ENCODE measurements at regions not wholly inside any gene's neighbourhood (a gene's known extent, or its start where the extent isn't known, plus 50 kb on each side); places are given as distances from the start of the nearest gene placed in this dataset.

- H3K27me3 ChIP-seq (ENCODE audit: control insufficient read depth, insufficient read depth, low read length): no peaks in the 10 kb centered on the region
- H3K36me3 ChIP-seq (ENCODE audit: control insufficient read depth, insufficient read depth, low read length): no peaks in the 10 kb centered on the region
- no peak for TF ChIP-seq CTCF (IDR thresholded peaks at IDR 0.05; ENCODE audit: insufficient read depth, low read length, poor library complexity, severe bottlenecking)
- DNase-seq (ENCODE audit: low read depth): no peak
- no peak overlapping the region for H3K4me3 ChIP-seq (ENCODE audit: low read depth, low read length)
These were observed 86.0 kb upstream of the GIMD1 start for GRCh38 chr4:106454581-106454980.

GRCh38 chr4:106454021-106454420, 85.4 kb upstream of the GIMD1 start:
- no peak for DNase-seq (ENCODE audit: low read depth)
- no peak for TF ChIP-seq CTCF (IDR thresholded peaks at IDR 0.05; ENCODE audit: insufficient read depth, low read length, poor library complexity, severe bottlenecking)
- Histone ChIP-seq H3K4me3 (ENCODE audit: low read depth, low read length) (no peak overlapping the region), H3K27me3 (ENCODE audit: control insufficient read depth, insufficient read depth, low read length) (no peaks in the 10 kb centered on the region), H3K36me3 (ENCODE audit: control insufficient read depth, insufficient read depth, low read length) (no peaks in the 10 kb centered on the region)

GRCh38 chr4:106451091-106451490, 82.5 kb upstream of the GIMD1 start:
- no peaks in the 10 kb centered on the region for H3K27me3 ChIP-seq (ENCODE audit: control insufficient read depth, insufficient read depth, low read length)
- H3K36me3 ChIP-seq (ENCODE audit: control insufficient read depth, insufficient read depth, low read length): no peaks in the 10 kb centered on the region
- TF ChIP-seq CTCF (IDR thresholded peaks at IDR 0.05; ENCODE audit: insufficient read depth, low read length, poor library complexity, severe bottlenecking): no peak

GRCh38 chr4:106450249-106450648, 81.7 kb upstream of the GIMD1 start:
- Histone ChIP-seq H3K4me3 (ENCODE audit: low read depth, low read length) (no peak overlapping the region), H3K27me3 (ENCODE audit: control insufficient read depth, insufficient read depth, low read length) (no peaks in the 10 kb centered on the region), H3K36me3 (ENCODE audit: control insufficient read depth, insufficient read depth, low read length) (no peaks in the 10 kb centered on the region)
- no peak for TF ChIP-seq CTCF (IDR thresholded peaks at IDR 0.05; ENCODE audit: insufficient read depth, low read length, poor library complexity, severe bottlenecking)
- DNase-seq (ENCODE audit: low read depth): no peak

More at GRCh38 chr4:106451091-106451490, 82.5 kb upstream of the GIMD1 start:
- no peak overlapping the region for H3K4me3 ChIP-seq (ENCODE audit: low read depth, low read length)
- DNase-seq (ENCODE audit: low read depth): no peak

GRCh38 chr4:106444557-106444956, 76.0 kb upstream of the GIMD1 start:
- H3K4me3 ChIP-seq (ENCODE audit: low read depth, low read length): no peak overlapping the region
- DNase-seq (ENCODE audit: low read depth): no peak
- TF ChIP-seq CTCF (IDR thresholded peaks at IDR 0.05; ENCODE audit: insufficient read depth, low read length, poor library complexity, severe bottlenecking): no peak
- H3K36me3 ChIP-seq (ENCODE audit: control insufficient read depth, insufficient read depth, low read length): no peaks in the 10 kb centered on the region
- H3K27me3 ChIP-seq (ENCODE audit: control insufficient read depth, insufficient read depth, low read length): no peaks in the 10 kb centered on the region

- no peaks in the 10 kb centered on the region for H3K36me3 ChIP-seq (ENCODE audit: control insufficient read depth, insufficient read depth, low read length)
- TF ChIP-seq CTCF (IDR thresholded peaks at IDR 0.05; ENCODE audit: insufficient read depth, low read length, poor library complexity, severe bottlenecking): no peak
- no peak overlapping the region for H3K4me3 ChIP-seq (ENCODE audit: low read depth, low read length)
- no peaks in the 10 kb centered on the region for H3K27me3 ChIP-seq (ENCODE audit: control insufficient read depth, insufficient read depth, low read length)
- no peak for DNase-seq (ENCODE audit: low read depth)
These were observed 62.2 kb upstream of the GIMD1 start for GRCh38 chr4:106430797-106431196.
